Activated naive CD8-positive, alpha-beta T cell treated with anti-CD3 and anti-CD28 coated beads, Interleukin-2, amount 50 U/mL, for 24 hours (primary cell): ENCODE measurements at regions not wholly inside any gene's neighbourhood (a gene's known extent, or its start where the extent isn't known, plus 50 kb on each side); places are given as distances from the start of the nearest gene placed in this dataset.

Experiments
- ATAC-seq: fragments of 150-1000 bp; cut with Tn5 transposase; one replicate; pipeline ENCODE4 v1.10.0; 2021
- DNase-seq: peaks from one replicate; pipeline ENCODE4 v3.0.0; 2021
- H3K27ac Mint-ChIP-seq: one replicate; pipeline ENCODE4 v1.8.0; 2021; ENCODE audit warnings: mild to moderate bottlenecking, mixed read lengths
- H3K27me3 Mint-ChIP-seq: one replicate; pipeline ENCODE4 v1.8.0; 2021; ENCODE audit warnings: mixed read lengths
- H3K36me3 Mint-ChIP-seq: one replicate; pipeline ENCODE4 v1.8.0; 2021; ENCODE audit warnings: low read depth, mixed read lengths
- H3K4me1 Mint-ChIP-seq: one replicate; pipeline ENCODE4 v1.8.0; 2021; ENCODE audit warnings: mixed read lengths
- H3K4me3 Mint-ChIP-seq: one replicate; pipeline ENCODE4 v1.8.0; 2021; ENCODE audit warnings: mild to moderate bottlenecking, moderate library complexity, mixed read lengths
- H3K9me3 Mint-ChIP-seq: one replicate; pipeline ENCODE4 v1.8.0; 2021; ENCODE audit warnings: mixed read lengths

- Mint-ChIP-seq H3K4me3 (no peak overlapping the region), H3K4me1 (no peaks in the 10 kb centered on the region), H3K27me3 (no peaks in the 10 kb centered on the region), H3K27ac (no peak overlapping the region), H3K9me3 (no peaks in the 10 kb centered on the region), H3K36me3 (no peaks in the 10 kb centered on the region)
- ATAC-seq = no peak
- DNase-seq = no peak
Measured at GRCh38 chr2:221304916-221305315, 267.2 kb downstream of the EPHA4 start.

- Mint-ChIP-seq H3K27me3 (no peaks in the 10 kb centered on the region), H3K36me3 (no peaks in the 10 kb centered on the region), H3K27ac (no peak overlapping the region), H3K4me3 (no peak overlapping the region), H3K9me3 (peaks cover 4% of the 10 kb centered on the region), H3K4me1 (peaks cover 7% of the 10 kb centered on the region)
- no peak for DNase-seq
- no peak for ATAC-seq
Measured at GRCh38 chr2:221308507-221309066, 263.5 kb downstream of the EPHA4 start.

DNA sequence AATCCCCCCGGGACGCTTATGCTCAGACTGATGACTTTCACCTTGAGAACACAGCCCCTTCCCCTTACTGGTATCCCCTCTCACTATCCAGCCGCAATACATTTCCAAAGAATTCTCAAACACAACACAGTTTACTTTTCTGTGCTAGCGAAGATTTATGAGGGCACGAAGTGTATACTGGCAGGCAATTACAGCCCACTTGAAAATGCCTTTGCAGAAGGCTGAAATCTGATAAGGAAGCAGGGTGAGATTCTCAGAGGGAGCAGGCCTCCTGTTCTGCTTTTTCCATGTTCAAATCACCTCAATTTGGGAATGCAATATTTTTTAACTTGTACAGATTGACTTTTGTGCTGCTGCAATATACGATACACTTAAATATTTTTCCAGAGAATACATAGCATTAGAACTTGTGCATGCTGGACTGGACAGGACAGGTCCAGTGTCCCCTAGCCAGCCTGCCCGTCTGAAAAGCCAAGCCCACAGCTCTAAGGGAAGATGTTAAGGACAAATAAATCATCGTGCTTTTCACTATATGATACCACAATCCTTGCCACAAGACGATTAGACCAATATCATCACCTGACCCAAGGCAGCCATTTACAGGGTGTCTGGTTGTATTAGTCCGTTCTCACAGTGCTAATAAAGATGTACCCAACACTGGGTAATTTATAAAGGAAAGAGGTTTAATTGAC lies 262.1 kb downstream of the EPHA4 start:
- Mint-ChIP-seq H3K4me1 (peaks cover 7% of the 10 kb centered on the region), H3K9me3 (peaks cover 4% of the 10 kb centered on the region), H3K27ac (no peak overlapping the region), H3K27me3 (no peaks in the 10 kb centered on the region), H3K4me3 (no peak overlapping the region), H3K36me3 (no peaks in the 10 kb centered on the region)
- DNase-seq = no peak
- ATAC-seq = no peak

GRCh38 chr2:221310730-221311129 lies 261.4 kb downstream of the EPHA4 start:
- no peak for DNase-seq
- Mint-ChIP-seq H3K27me3 (no peaks in the 10 kb centered on the region), H3K9me3 (peaks cover 4% of the 10 kb centered on the region), H3K36me3 (no peaks in the 10 kb centered on the region), H3K4me1 (peaks cover 7% of the 10 kb centered on the region), H3K27ac (no peak overlapping the region), H3K4me3 (no peak overlapping the region)
- ATAC-seq = no peak

DNA sequence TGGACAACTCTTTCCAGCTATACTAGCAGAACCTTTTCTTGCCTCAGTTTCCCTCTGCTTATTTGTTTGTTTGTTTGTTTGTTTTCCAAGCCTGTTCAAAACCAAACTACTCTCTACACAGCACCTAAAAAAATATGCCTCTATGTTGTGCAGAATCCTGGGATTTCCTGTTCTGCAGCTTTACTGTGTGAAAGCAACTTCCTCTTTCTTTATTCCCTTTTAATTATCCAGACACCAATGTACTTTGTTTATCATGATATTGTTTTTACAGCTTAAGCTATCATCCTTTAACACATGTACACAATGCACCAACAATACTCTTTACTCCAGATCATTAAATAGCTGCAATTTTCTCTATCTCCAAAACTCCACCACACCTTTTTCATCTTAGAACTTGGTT lies 259.5 kb downstream of the EPHA4 start:
- peaks cover 4% of the 10 kb centered on the region for H3K9me3 Mint-ChIP-seq
- H3K36me3 Mint-ChIP-seq = no peaks in the 10 kb centered on the region
- ATAC-seq (no peak), DNase-seq (no peak)
- no peak overlapping the region for H3K4me3 Mint-ChIP-seq
- H3K27me3 Mint-ChIP-seq = no peaks in the 10 kb centered on the region
- no peak overlapping the region for H3K27ac Mint-ChIP-seq
- peaks cover 7% of the 10 kb centered on the region for H3K4me1 Mint-ChIP-seq

- H3K4me3 Mint-ChIP-seq = no peak overlapping the region
- DNase-seq = no peak
Measured at GRCh38 chr2:221314786-221315185, 257.3 kb downstream of the EPHA4 start.

DNA sequence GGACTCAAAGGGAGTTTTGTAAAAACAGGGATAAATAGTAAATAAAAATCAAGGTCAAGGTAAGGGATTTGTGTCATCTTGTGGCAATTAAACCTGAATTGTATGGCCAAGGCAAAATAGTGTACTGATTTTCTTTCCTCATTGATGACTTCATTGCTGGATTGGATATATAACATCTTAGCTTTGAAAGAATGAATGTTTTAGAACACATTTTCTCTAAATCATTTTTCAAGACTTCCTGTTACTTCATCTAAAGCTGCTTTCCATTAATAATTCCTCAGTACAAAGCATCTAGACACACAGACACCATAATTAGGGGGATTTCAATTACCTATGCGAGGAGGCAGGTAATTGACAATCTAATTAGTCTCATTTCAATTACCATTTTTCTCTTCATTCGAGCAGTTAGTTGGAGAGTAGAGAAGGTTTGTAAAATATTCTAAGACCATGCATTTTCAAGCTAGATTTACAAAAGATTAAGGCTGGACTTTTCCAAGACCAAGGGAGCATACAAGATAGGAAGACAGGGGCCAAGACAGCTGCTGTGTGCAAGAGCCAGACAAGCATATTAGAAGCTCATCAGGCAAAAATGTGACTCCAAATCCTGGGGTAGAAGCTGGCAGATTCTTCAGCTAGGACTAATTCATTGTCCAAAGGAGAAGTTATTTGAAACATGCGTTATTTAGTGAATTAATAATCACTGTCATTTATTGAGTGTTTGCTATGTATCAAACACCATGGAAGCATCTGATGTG lies 253.6 kb downstream of the EPHA4 start:
- no peak overlapping the region for H3K4me3 Mint-ChIP-seq
- DNase-seq (no peak), ATAC-seq (no peak)
- no peaks in the 10 kb centered on the region for H3K9me3 Mint-ChIP-seq
- H3K27ac Mint-ChIP-seq = no peak overlapping the region
- H3K4me1 Mint-ChIP-seq = no peaks in the 10 kb centered on the region
- H3K27me3 Mint-ChIP-seq = peaks cover 4% of the 10 kb centered on the region
- no peaks in the 10 kb centered on the region for H3K36me3 Mint-ChIP-seq

More at GRCh38 chr2:221314786-221315185, 257.3 kb downstream of the EPHA4 start:
- ATAC-seq = no peak
- H3K9me3 Mint-ChIP-seq = peaks cover 4% of the 10 kb centered on the region
- H3K27ac Mint-ChIP-seq = no peak overlapping the region
- peaks cover 7% of the 10 kb centered on the region for H3K4me1 Mint-ChIP-seq
- no peaks in the 10 kb centered on the region for H3K27me3 Mint-ChIP-seq
- H3K36me3 Mint-ChIP-seq = no peaks in the 10 kb centered on the region

DNA sequence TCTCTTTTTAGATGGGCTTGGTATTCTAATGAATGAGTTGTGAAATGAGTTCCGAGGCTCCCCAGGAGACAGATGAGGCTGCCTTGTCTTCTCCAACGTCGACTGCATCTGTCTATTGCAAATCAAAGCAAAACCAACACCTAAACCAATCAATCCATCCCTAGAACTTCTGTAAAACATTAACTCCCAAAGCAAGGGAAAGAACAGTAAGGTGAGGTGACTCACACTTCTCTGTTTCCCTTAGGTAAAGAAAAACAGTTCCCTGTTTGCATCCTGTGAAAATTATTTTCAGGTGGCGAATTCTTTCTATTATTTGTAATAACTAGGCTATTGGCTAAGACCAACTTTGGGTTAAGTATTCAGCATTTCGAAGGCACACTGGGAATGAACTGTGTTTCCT lies 249.4 kb downstream of the EPHA4 start:
- DNase-seq (no peak), ATAC-seq (no peak)
- peaks cover 2% of the 10 kb centered on the region for H3K36me3 Mint-ChIP-seq
- H3K4me1 Mint-ChIP-seq = no peaks in the 10 kb centered on the region
- no peak overlapping the region for H3K27ac Mint-ChIP-seq
- peaks cover 4% of the 10 kb centered on the region for H3K27me3 Mint-ChIP-seq
- no peaks in the 10 kb centered on the region for H3K9me3 Mint-ChIP-seq
- H3K4me3 Mint-ChIP-seq = no peak overlapping the region

DNA sequence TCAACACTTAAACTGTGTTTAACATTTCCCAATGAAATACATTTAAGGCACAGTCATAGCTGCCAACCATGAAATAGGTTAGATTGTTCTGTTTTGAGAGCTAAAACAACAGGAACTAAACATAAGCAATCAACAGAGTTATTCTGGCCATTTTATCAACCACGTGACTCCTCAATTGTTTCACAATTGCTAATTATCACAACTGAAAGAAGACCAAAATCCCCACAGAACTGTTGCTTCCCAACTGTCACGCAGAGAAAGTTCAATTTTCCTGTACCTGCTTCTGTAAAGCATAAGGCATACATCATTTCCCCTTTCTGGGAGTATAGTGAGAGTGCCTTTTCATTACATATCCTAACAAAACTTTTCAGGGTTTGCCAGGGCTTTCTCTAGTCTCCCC lies 248.6 kb downstream of the EPHA4 start:
- Mint-ChIP-seq H3K4me3 (no peak overlapping the region), H3K36me3 (peaks cover 2% of the 10 kb centered on the region), H3K4me1 (no peaks in the 10 kb centered on the region), H3K9me3 (no peaks in the 10 kb centered on the region), H3K27ac (no peak overlapping the region), H3K27me3 (peaks cover 4% of the 10 kb centered on the region)
- ATAC-seq (no peak), DNase-seq (no peak)

DNA sequence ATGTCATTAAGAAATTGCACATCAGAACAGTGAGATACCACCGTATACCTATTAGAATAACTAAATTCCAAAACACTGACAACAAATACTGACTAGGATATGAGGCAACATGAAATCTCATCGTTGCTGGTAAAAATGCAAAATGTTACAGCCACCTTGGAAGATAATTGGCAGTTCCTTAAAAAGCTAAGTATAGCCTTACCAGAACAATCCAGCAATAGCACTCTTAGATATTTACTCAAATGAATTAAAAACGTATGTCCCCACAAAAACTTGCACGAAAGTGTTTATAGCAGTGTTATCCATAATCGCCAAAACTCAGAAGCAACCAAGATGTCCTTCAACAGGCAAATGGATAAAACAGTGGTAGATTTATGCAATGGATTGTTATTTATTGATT lies 241.7 kb downstream of the EPHA4 start:
- no peak overlapping the region for H3K4me3 Mint-ChIP-seq
- no peak overlapping the region for H3K27ac Mint-ChIP-seq
- peaks cover 2% of the 10 kb centered on the region for H3K36me3 Mint-ChIP-seq
- no peak for ATAC-seq
- DNase-seq = no peak
- peaks cover 11% of the 10 kb centered on the region for H3K9me3 Mint-ChIP-seq
- peaks cover 3% of the 10 kb centered on the region for H3K27me3 Mint-ChIP-seq
- H3K4me1 Mint-ChIP-seq = no peaks in the 10 kb centered on the region

GRCh38 chr2:221334481-221335218 lies 237.5 kb downstream of the EPHA4 start:
- no peaks in the 10 kb centered on the region for H3K36me3 Mint-ChIP-seq
- no peaks in the 10 kb centered on the region for H3K4me1 Mint-ChIP-seq
- DNase-seq = no peak
- peaks cover 11% of the 10 kb centered on the region for H3K9me3 Mint-ChIP-seq
- H3K27me3 Mint-ChIP-seq = peaks cover 3% of the 10 kb centered on the region
- ATAC-seq = no peak
- no peak overlapping the region for H3K4me3 Mint-ChIP-seq
- no peak overlapping the region for H3K27ac Mint-ChIP-seq

GRCh38 chr2:221335219-221335752 lies 236.8 kb downstream of the EPHA4 start:
- peaks cover 11% of the 10 kb centered on the region for H3K9me3 Mint-ChIP-seq
- H3K4me3 Mint-ChIP-seq = no peak overlapping the region
- no peak overlapping the region for H3K27ac Mint-ChIP-seq
- no peak for DNase-seq
- no peaks in the 10 kb centered on the region for H3K4me1 Mint-ChIP-seq
- no peaks in the 10 kb centered on the region for H3K36me3 Mint-ChIP-seq
- no peak for ATAC-seq
- H3K27me3 Mint-ChIP-seq = peaks cover 3% of the 10 kb centered on the region

- no peaks in the 10 kb centered on the region for H3K27me3 Mint-ChIP-seq
- H3K4me1 Mint-ChIP-seq = no peaks in the 10 kb centered on the region
- ATAC-seq (no peak), DNase-seq (no peak)
- no peak overlapping the region for H3K4me3 Mint-ChIP-seq
- no peaks in the 10 kb centered on the region for H3K36me3 Mint-ChIP-seq
- H3K27ac Mint-ChIP-seq = no peak overlapping the region
- peaks cover 1% of the 10 kb centered on the region for H3K9me3 Mint-ChIP-seq
Measured at GRCh38 chr2:221336967-221337366, 235.1 kb downstream of the EPHA4 start.

GRCh38 chr2:221337957-221338685 lies 234.0 kb downstream of the EPHA4 start:
- no peak for ATAC-seq

More at GRCh38 chr2:221337957-221338685, 234.0 kb downstream of the EPHA4 start:
- Mint-ChIP-seq H3K27ac (no peak overlapping the region), H3K4me1 (no peaks in the 10 kb centered on the region), H3K27me3 (no peaks in the 10 kb centered on the region), H3K36me3 (no peaks in the 10 kb centered on the region), H3K4me3 (no peak overlapping the region), H3K9me3 (no peaks in the 10 kb centered on the region)
- DNase-seq = no peak
